GM18498 (cell line): ENCODE measurements at regions not wholly inside any gene's neighbourhood (a gene's known extent, or its start where the extent isn't known, plus 50 kb on each side); places are given as distances from the start of the nearest gene placed in this dataset.

Experiments
- ATAC-seq: cut with Tn5 transposase; IDR thresholded peaks from one replicate; pipeline ENCODE4 v1.9.1; 2021; ENCODE audit warnings: mild to moderate bottlenecking, moderate library complexity; ENCODE audit not compliant: unreplicated experiment

DNA sequence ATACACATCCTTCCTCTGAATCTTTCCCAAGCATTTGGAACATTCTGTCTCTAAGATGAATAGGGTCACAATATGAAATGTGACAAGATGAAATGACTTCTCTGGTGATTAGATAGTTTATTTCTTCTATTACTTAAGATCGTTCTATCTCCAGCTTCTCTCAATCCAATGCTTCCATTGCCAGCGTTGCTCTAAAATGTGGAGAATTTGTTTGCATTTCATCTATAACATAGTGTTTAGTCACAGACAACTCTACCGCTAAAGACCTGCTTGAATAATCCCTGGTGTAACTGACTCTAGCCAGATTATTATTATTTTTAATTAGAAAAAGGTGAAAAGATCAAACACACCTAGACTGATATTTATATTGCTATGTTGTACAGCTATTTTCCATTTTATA lies 184.7 kb upstream of the PRICKLE1 start:
- ATAC-seq, result no peak

DNA sequence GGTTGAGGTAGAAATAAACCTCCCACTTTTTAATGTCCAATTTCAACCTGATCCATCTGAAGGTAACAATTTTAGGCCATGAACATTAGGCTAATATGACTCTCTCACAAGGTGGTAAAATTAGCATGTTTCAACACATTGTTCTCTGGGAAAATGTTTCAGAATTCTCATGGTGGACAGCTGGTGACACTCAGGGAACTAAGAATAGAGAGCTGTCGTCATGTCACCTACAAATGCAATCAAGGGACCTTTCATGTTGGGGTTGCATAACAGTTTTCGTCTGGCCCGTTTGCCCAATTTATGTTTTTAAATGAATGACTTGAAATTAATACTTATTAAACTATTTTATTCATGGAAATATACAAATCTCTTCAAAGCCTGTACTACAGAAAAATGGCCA lies 180.7 kb upstream of the PRICKLE1 start:
- no peak for ATAC-seq

DNA sequence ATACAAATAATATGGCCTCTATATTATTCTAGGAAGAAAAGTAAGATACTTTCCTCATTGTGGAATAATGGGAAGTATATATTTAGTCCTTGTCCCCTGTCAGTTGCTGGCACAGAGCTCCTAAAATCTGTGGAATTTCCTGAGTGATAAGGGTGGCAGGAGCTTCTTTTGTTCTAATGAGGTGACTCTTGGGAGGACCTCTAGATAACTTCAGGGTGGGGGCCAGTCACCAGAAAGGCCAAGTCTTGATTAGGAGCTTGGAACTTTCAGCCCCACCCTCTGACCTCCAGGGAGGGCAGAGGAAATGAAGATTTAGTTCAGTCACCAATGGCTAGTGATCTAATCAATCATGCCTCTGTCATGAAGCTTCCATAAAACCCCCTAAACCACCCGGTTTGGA lies 179.9 kb upstream of the PRICKLE1 start:
- ATAC-seq, result no peak

DNA sequence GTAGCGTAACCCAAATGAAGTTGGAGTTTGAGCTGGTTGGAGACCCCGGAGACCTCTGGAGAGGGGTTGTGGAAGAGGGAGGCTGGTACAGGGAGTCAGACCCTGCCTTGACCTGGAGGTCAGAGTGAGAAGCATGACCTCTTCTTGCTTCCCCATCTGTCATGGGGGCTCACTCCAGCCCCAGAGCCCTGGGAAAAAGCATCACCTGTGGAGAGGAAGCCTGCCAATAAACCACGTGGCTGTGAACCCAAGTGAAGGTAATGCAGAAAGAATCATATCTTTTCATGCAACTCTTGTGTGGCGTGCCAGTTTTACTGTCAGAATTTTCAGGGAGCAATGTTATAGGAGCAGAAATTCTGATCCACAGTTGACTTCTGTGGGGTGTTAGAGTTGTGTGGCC lies 178.5 kb upstream of the PRICKLE1 start:
- ATAC-seq, result no peak

DNA sequence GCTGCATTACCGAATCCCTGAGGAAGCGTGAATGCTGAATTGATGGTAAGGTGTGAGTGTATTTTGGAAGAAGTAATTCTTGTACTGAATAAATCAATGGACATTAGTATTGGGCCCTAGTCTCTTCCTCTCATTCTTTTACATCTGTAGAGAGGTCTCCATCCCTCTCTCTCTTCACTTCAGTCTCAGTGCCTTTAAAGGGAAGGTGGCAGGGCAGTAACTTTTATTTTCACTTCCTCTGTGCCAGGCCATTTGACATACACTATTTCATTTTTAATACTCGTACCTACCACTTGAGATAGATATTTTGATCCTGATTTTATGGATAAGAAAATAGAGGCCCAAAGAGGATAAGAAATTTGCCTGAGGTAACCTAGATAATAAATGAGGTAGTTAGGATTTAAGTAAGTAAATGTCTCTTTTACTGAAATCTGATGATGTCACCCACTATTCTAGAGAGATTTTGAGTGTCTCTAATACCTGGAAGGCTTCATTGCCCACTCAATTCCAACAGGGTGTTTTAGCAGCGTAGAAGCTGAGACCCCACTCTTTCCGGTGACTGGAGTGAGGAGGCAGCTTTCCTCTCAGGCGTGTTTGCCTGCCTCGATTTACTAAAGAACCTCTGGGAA lies 177.9 kb upstream of the PRICKLE1 start:
- peak; percentile 57 for ATAC-seq

DNA sequence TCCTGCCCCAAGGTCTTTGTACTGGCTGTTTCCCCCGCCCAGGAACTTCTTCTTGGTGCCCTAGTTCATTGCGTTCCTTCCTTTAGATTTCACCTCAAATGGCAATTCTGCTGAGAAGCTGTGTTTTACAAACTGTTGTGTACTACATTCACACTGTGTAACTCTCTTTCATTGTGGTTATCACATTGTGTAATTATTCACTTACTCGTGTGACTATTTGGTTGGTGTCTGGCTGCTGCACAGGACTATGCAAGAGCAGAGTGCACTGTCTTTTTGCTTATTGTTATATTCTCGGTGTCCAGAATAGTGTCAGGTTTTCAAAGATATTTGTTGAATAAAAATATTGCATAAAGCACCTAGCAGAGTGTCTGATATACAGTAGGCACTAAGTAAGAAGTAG lies 177.2 kb upstream of the PRICKLE1 start:
- no peak for ATAC-seq

DNA sequence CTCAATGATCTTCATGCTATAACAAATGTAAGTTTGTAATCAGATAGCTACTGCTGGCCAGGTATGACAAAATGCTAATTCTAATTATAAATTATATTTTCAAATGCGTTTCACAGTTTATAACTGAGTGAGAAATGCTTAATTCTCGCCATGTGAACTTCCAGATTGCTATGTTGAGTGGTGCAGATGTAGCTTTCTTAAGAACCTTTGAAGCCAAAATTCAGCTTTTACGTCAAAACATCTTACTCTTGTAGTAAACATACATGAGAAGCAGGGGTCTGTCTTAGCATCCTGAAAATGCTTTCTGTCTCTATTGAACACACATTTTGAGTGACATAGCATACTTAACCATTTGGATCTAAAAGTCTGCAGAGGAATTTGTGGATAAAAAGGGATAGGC lies 176.5 kb upstream of the PRICKLE1 start:
- ATAC-seq, result no peak

DNA sequence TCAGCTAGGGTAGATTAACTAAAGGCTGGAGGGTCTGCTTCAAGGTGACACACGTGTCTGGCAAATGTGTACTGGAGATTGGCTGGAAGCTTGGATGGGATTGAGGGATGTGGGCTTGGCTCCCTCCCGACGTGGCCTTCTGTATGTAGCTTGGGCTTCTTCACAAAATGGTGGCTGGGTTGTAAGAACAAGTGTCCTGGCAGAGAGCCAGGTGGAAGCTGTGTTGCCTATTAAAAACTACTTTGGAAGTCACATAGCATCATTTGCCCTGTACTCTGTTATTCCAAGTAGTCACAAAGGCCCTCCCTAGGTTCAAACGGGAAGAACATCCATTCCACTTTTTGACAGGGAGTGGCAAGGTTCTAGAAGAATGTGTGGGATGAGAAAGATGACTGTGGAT lies 174.1 kb upstream of the PRICKLE1 start:
- no peak for ATAC-seq

DNA sequence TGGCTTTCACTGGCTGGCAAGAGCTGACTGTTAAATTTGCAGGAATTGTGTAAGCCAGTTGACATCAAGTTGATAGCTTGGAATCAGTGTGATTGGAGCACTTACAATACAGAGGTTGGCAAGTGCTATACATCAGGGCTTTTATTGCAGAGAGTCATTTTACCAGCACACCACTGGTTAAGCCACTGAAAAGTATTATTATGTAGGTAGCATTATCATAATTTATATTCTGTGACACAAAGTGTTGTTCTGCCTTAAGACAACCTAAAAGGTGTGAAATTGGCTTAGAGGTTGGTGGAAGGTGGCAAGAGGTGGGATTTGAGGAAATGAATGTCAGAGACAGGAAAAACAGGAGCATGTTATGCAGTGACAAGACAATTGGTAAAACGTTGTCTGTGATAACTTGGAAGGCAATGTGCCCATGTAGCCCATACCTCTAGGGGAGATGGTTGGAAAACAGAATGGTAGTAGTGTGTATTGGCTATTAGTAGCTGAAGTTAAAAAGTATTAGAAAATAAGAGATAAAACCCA lies 172.9 kb upstream of the PRICKLE1 start:
- no peak for ATAC-seq

DNA sequence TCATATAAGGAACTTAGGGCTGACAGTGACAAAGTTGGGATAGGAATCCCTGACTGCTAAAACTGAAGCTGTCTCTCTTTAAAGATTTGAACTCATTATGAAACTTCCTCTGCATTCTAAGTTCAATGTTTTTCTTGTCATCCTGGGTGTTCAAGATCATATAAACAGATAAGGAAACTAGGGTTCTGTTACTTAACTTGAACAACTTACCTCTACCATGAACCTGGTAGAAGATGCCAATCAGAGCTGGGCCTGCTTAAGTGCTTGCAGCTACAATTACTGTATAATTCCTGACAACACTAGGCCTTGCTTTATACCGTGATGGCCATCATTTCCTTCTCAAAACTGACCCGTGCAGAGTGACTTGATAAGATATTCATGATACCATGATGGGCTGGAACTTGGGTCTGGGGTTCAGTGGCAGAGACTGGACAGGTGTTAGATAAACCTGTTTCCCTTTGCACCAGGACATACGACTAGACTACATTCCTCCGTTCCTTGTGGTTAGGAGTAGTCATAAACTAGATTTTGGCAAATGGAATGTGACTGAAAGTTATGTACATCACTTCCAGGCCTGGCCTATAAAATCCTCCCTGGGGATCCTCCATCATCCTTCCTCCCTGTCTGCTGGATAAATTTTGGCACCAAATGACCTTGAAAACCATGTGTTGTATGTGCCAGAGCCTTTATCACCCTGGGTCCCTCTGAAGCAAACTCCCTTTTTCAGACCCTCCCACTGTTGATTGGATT lies 172.2 kb upstream of the PRICKLE1 start:
- ATAC-seq, result no peak

DNA sequence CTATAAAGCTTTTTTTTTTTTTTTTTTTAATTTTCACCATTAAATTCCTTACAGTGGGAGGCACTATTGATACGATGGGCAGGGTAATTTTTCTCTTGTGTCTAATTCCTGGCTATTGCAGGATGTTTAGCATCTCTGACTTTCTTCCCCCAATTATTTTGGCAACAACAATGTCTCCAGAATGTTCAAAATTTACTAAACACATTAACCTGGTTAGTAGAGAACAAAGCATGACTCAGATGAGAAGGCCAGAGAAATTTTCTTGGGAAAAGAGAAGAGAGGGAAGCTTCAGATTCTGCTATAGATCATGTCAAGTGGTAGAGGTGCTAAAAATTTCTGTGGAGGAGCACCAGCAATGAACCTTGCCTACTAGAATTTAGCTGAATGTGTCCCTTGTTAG lies 171.5 kb upstream of the PRICKLE1 start:
- no peak for ATAC-seq

DNA sequence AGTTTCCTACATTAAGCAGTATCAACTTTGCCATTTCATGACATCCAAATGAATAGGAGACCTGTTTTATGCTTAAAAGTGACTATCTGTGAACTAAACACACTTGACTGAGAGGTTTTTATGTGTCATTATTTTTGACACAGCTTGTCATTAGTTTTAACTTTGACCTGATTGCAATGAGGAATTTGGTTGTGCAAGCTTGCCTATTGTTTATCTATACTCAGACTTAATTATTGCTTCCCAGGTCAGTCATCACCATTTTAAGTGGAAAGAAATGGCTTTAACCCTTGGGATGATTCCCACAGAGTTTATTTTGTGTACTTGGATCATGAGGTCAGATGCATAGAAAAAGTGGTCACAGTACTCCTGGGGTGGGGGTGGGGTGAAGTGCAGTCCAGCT lies 171.0 kb upstream of the PRICKLE1 start:
- ATAC-seq, result no peak

DNA sequence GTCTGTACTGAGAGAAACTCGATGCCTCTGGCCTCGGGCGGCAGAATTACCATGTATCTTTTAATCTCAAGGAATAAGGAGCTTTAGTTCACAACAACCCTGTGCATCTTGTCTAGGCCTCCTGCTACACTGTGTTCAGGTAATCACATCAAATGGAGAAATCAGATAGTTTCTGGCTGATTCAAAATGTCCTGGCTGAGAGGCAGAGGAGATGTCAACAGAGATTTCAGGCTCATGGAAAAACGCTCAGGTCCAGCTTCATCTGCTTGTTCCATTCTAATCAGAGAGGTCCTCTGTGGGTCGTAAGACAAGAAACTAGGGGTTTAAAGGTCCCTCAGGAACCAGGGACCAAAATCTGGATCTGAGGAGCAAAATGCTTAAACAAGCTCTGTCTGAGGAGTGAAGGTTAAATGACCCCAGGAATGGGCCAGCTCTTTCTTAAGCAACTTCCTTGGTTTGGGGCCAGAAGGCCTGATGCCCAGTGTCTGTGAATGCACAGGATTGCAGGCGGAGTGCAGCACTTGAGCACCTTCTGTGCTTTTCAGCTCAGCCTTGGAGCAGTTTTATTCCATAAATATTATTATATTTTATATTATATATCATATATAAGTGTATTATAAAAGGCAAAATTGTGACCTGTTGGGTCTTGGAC lies 170.2 kb upstream of the PRICKLE1 start:
- ATAC-seq, result no peak

DNA sequence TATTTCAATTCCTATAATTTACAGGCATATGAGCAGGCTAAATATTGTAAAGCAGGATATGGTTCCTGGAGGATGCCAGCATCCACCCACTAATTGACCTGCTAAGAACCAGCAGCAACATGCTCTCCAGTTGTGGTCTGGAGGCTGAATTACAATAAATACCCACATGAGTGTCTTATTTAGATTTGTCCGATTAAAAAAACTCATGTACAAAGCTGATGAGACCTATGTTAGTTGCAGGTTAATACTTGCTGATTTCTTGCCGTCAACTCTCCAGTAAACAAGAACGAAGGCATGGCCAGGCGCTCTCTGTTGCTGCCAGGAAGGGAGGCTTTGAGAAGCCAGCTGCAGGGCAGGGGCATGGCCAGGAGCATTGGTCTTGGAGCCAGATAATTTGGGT lies 169.3 kb upstream of the PRICKLE1 start:
- ATAC-seq, result no peak

DNA sequence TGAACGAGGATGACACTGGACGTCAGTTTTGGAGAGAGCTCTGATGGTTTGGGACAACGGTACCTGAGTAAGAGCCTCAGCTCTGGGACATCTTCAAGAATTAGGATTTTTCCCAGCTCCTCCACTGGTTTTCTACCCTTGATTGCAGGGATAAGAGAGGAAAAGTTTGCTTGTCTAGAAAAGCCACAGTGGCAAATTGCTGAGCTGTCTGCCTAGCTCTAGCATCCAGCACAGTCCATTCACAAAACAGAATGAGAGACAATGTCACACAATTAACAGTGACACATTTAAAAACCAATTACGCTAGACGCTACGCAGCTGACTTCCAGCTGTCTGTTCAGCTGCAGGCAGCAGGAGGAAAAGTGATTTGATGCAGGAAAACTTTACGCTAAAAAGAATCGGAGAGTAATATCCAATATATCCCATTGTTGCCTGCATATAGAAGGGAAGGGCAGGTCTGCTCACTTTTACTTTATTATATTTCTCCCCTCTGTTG lies 168.1 kb upstream of the PRICKLE1 start:
- no peak for ATAC-seq

DNA sequence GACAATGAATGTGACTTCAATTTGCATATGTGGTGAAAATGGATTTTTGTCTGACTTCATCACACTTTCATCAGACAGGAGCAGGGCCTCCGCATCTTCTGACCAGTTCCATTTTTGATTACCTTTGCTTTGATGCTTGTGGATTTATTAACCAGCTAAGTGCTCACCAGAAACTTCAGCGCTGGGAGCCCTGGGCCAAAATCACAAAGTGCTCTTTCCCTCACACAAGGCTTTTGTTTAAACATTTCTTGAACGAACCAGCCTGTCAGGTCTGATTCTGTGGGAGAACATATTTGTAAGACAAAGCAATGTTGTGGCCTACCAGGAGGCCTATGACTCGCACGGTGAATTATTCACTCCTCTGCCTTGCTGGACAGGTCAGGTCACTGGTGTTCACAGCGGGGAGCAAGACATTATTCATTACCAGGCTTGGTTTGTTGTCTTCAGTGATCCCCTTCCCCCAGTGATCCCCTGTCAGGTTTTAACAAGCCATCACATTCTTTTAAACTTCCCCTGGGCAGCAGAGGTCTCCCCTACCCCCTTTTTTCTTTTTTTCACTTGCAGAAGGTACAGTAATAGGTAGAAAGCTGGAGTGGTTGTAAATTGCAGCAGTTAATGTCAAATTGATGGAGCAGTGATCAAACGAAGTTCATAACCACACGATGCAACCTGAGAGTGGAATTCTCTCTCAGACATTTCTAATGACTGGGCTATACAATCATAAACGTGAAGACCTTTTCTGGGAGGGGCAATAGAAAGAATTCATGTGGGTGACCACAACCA lies 167.5 kb upstream of the PRICKLE1 start:
- peak; percentile 41 for ATAC-seq

DNA sequence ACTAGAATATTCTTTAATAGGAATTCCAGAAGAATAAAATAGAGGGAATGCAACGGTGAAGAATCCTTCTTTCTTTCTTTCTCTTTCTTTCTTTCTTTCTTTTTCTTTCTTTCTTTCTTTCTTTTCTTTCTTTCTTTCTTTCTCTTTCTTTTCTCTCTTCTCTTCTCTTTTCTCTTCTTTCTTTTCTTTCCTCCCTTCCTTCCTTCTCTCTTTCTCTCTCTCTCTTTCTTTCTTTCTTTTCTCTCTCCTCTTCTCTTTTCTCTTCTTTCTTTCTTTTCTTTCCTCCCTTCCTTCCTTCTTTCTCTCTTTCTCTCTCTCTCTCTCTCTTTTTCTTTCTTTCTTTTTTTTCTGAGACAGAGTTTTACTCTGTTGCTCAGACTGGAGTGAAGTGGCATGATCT lies 160.8 kb upstream of the PRICKLE1 start:
- ATAC-seq, result no peak

DNA sequence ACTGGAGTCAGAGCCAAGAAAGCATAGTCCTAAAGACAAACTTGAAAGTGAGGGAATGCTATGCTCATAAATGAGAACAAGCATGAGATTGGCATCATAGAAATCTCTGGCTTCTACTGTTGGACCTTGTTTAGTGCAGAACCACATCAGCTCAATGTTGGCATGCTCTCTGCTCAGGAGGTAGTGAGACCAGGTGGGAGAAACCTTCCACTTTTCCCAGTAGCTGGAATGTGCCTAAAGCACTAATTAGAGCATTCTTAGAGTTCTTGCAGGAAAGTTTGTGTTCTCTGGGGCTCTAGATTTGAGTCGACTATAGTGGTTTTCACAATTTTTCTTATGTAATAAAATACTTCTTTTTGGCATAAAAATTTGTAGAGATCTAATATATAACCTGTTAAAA lies 159.7 kb upstream of the PRICKLE1 start:
- no peak for ATAC-seq

DNA sequence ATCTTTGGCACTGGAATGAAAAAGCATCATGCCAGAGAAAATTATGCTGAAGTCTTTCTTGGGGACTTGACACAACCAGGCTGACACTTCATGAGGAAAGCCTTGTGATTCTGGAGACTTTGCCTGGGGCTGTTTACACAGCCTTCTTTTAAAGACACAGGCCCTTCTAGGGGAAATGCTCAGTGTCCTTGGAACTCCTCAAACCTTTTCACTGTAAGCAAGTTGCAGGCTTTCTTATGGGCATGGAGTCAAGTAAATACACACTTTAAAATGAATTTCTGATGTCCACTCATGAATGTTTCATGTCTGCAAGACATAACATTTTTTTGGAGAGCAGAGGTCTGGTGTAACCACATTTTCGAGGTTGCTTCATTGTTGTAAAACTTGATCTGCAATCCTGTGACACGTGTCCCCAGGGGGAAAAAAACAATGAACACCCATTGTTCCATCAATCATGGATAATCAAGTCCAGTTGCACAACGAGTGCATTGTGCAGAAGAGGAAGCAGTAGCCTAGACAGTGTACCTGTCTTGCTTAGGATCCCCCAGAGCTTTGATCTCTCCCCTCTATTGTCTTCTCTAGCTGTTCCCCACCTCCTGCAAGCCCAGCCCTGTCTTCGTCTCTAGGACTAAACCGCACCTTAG lies 155.1 kb upstream of the PRICKLE1 start:
- no peak for ATAC-seq

DNA sequence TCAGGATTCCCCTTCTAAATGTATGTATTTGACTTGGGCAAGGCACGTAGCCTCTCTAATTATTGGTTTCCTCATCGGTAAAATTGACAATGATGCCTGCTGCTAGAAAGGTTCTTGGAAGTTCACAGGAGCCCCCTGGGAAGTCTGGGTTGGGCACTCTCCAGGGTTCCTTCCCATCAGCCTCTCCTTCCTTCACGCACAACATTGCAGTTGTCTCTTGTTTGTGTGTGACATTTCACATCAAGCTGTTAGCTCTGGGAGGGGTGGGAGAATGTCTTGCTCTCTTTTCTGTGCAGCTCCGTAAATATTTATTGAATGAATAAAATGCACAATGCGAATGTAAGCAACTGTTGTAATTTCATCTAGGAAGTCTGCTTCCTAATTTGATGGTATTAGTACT lies 153.2 kb upstream of the PRICKLE1 start:
- ATAC-seq, result no peak
